ENCODE measurements at regions not wholly inside any gene's neighbourhood (a gene's known extent, or its start where the extent isn't known, plus 50 kb on each side); places are given as distances from the start of the nearest gene placed in this dataset.

DNA sequence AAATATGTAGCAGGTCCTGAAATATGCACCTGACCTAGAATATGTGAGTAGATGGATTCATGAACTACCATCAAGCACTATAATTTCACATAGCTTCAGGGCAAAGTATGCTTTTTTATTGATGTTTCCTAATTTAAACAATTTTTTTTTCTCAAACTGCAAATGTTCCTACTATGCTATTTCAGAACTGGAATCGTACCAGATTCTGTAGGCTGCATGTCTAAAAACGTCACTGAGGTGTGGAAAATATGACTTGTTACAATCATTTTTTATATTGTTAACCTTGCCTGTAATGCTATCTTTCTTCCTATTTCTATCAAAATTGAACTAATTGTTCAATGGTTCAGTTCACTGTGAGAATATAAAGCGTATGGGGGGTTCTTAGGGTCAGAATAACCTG lies 78.0 kb upstream of the RERGL start:
- Histone ChIP-seq H3K36me3 (no peaks in the 10 kb centered on the region), H3K27ac (no peak overlapping the region), H3K4me3 (ENCODE audit: low read depth, low read length) (no peak overlapping the region), H3K9me3 (ENCODE audit: severe bottlenecking) (peaks cover 4% of the 10 kb centered on the region), H3K27me3 (ENCODE audit: insufficient read depth, low read depth, severe bottlenecking) (no peaks in the 10 kb centered on the region)
- TF ChIP-seq, protein P1, sequence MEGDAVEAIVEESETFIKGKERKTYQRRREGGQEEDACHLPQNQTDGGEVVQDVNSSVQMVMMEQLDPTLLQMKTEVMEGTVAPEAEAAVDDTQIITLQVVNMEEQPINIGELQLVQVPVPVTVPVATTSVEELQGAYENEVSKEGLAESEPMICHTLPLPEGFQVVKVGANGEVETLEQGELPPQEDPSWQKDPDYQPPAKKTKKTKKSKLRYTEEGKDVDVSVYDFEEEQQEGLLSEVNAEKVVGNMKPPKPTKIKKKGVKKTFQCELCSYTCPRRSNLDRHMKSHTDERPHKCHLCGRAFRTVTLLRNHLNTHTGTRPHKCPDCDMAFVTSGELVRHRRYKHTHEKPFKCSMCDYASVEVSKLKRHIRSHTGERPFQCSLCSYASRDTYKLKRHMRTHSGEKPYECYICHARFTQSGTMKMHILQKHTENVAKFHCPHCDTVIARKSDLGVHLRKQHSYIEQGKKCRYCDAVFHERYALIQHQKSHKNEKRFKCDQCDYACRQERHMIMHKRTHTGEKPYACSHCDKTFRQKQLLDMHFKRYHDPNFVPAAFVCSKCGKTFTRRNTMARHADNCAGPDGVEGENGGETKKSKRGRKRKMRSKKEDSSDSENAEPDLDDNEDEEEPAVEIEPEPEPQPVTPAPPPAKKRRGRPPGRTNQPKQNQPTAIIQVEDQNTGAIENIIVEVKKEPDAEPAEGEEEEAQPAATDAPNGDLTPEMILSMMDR (IDR thresholded peaks at IDR 0.05; ENCODE audit: low read depth, low read length), result no peak
- DNase-seq, result no peak

DNA sequence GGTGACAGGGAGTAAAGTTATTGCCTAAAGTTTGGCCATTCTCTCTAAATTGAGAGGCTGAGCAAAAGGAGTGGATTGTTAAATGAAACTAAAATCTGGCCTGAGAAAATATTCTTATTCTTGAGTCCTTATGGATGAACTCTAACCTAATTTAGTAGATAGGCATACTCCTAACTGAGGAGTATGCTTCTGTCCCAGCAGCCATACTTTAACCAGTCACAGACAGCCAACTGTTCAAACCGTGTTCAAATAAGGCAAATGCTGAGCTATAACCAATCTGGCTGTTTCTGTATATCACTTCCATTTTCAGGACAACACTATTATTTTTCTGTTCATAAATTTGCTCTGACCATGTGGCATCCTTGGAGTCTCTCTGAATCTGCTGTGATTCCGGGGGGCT lies 75.9 kb upstream of the RERGL start:
- Histone ChIP-seq H3K27ac (no peak overlapping the region), H3K4me3 (ENCODE audit: low read depth, low read length) (no peak overlapping the region)
- TF ChIP-seq, protein P1 (IDR thresholded peaks at IDR 0.05; ENCODE audit: low read depth, low read length), result no peak

DNA sequence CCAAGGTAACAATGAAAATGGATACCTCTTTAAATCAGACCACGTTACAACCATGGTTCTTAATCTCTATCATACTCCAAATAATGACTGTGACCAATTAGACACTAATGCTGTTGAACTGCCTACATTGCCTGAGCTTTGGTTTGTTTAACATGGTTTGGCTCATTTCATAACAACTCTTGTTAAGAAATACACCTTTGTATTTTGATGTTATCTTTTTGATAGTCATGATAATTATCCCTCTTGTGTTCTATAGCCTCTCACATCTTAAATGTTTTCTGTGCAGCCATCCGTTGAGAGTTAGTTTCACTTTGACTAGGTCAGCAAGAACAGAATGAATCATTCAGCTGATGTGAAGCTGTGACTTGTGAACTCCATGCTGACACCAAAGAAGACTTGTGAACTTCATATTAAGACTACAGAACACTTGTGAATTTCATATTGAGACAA lies 75.5 kb upstream of the RERGL start:
- DNase-seq, result no peak
- Histone ChIP-seq H3K9me3 (ENCODE audit: severe bottlenecking) (no peaks in the 10 kb centered on the region), H3K4me3 (ENCODE audit: low read depth, low read length) (no peak overlapping the region)

More for the DNA sequence above, 75.9 kb upstream of the RERGL start:
- no peak for DNase-seq
- H3K27me3 ChIP-seq (ENCODE audit: insufficient read depth, low read depth, severe bottlenecking), result no peaks in the 10 kb centered on the region
- no peaks in the 10 kb centered on the region for H3K36me3 ChIP-seq
- H3K9me3 ChIP-seq (ENCODE audit: severe bottlenecking), result no peaks in the 10 kb centered on the region

DNA sequence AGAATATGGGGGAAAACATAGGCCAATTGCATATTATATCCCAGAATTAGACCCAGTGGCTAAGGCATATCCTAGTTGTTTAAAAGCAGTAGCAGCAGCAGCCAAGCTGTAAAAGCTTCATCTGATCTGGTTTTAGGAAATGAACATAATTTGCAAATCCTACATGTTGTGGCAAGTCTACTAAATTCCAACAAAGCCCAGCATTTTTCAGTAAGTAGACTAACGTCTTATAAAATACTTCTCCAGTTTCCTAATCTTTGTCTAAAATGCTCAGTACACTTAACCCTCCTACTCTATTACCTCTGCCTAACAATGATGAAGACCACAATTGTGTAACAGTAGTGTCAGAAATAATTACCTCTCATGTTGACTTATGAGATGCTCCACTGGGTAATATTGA lies 70.9 kb upstream of the RERGL start:
- no peak for DNase-seq
- Histone ChIP-seq H3K36me3 (no peaks in the 10 kb centered on the region), H3K4me3 (ENCODE audit: low read depth, low read length) (no peak overlapping the region), H3K9me3 (ENCODE audit: severe bottlenecking) (no peaks in the 10 kb centered on the region), H3K27me3 (ENCODE audit: insufficient read depth, low read depth, severe bottlenecking) (no peaks in the 10 kb centered on the region), H3K27ac (no peak overlapping the region)
- TF ChIP-seq, protein P1 (IDR thresholded peaks at IDR 0.05; ENCODE audit: low read depth, low read length), result no peak

More for the DNA sequence above, 75.5 kb upstream of the RERGL start:
- H3K27me3 ChIP-seq (ENCODE audit: insufficient read depth, low read depth, severe bottlenecking), result no peaks in the 10 kb centered on the region
- TF ChIP-seq, protein P1 (IDR thresholded peaks at IDR 0.05; ENCODE audit: low read depth, low read length), result no peak
- H3K36me3 ChIP-seq, result no peaks in the 10 kb centered on the region
- no peak overlapping the region for H3K27ac ChIP-seq

DNA sequence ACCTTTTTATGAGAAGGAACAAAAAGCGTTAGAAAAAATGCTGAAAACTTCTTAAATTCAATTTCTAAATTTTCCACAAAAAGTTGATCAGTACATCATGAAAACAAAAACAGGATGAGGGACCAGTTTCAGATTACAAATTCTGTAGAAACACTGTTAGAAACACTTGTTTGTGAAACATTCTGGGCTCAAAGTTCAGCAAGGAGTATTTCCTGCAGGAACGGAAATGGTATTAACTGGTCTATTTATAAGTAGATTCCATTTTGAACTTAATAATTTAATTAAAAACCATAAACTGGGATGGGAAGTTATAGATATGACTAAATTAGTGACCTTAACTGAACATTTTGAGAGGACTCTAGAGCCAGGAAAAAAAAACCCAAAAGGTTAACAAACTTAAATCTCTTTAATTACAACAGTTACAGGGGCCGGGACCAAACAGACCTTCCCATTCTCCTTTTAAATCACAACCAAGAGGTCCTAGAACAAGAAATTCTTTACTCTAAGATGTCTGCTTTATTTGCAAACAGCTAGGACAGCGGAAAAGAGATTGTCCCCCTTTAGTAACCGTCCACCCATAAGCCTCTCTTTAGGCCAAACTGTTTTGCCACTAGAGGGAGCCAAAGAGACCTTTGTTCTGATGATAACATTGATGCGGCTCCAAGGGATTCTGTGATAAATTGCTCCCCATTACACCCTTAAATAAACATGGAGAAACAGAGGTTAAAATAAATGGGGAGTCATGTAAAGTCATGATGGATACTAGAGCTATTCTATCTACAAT lies 69.0 kb upstream of the RERGL start:
- TF ChIP-seq, protein P1 (IDR thresholded peaks at IDR 0.05; ENCODE audit: low read depth, low read length), result peak; percentile 68
- Histone ChIP-seq H3K27ac (no peak overlapping the region), H3K4me3 (ENCODE audit: low read depth, low read length) (no peak overlapping the region), H3K36me3 (no peaks in the 10 kb centered on the region), H3K9me3 (ENCODE audit: severe bottlenecking) (no peaks in the 10 kb centered on the region), H3K27me3 (ENCODE audit: insufficient read depth, low read depth, severe bottlenecking) (no peaks in the 10 kb centered on the region)
- peak; percentile 39 for DNase-seq

DNA sequence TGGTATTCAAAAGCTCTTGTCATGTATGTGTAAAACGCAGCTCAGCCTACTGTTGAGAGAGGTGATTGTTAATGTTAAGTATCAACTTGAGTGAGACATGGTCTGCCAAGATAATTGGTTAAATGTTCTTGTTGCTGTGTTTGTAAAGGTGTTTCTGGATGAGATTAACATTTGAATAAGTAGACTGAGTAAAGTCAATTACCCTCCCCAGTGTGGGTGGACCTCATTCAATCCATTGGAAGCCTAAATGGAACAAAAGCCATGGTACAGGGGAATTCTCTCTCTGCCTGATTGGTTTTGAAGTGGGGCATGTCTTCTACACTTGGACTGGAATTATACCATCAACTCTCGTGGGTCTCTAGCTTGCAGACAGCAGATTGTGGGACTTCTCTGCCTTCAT lies 63.8 kb upstream of the RERGL start:
- no peak overlapping the region for H3K27ac ChIP-seq
- H3K27me3 ChIP-seq (ENCODE audit: insufficient read depth, low read depth, severe bottlenecking), result no peaks in the 10 kb centered on the region
- TF ChIP-seq, protein P1 (IDR thresholded peaks at IDR 0.05; ENCODE audit: low read depth, low read length), result no peak
- no peaks in the 10 kb centered on the region for H3K36me3 ChIP-seq
- DNase-seq, result peak; percentile 34
- no peaks in the 10 kb centered on the region for H3K9me3 ChIP-seq (ENCODE audit: severe bottlenecking)
- no peak overlapping the region for H3K4me3 ChIP-seq (ENCODE audit: low read depth, low read length)

Measured in WERI-Rb-1 (cell line).